Fibroblast of lung (primary cell): ENCODE measurements at regions not wholly inside any gene's neighbourhood (a gene's known extent, or its start where the extent isn't known, plus 50 kb on each side); places are given as distances from the start of the nearest gene placed in this dataset.

Source experiments
- DNase-seq, 2 donors: peaks; one replicate each; pipeline versions ENCODE4 v3.0.0 to v3.0.0-alpha.2; 2010; ENCODE audit warnings: low read depth in 2 of 2
- H2AFZ ChIP-seq: 2 replicates; pipeline ENCODE4 v1.5.1; 2012; ENCODE audit warnings: low read length, control low read depth, inconsistent platforms
- H3K27ac ChIP-seq: 2 replicates; pipeline ENCODE4 v1.5.1; 2011; ENCODE audit warnings: low read length, control low read depth; ENCODE audit not compliant: insufficient read depth
- H3K27me3 ChIP-seq: 2 replicates; pipeline ENCODE4 v1.5.1; 2011; ENCODE audit warnings: mild to moderate bottlenecking, low read length; ENCODE audit not compliant: control insufficient read depth, insufficient read depth
- H3K36me3 ChIP-seq: 2 replicates; pipeline ENCODE4 v1.5.1; 2011; ENCODE audit warnings: low read length; ENCODE audit not compliant: control insufficient read depth, insufficient read depth
- H3K4me1 ChIP-seq: 2 replicates; pipeline ENCODE4 v1.5.1; 2011; ENCODE audit warnings: low read length; ENCODE audit not compliant: control insufficient read depth, insufficient read depth; ENCODE audit errors: extremely low read depth
- H3K4me2 ChIP-seq: 2 replicates; pipeline ENCODE4 v1.5.1; 2011; ENCODE audit warnings: low read length, control low read depth; ENCODE audit not compliant: insufficient read depth; ENCODE audit errors: extremely low read depth
- H3K4me3 ChIP-seq, 4 experiments: fragments of 200-600 bp in 1 of 4; sonication (generic) in 1 of 4; replicated peaks in 1 of 4; 2 replicates each; pipeline ENCODE4 v1.5.1; 2011 to 2016; ENCODE audit warnings: low read length in 4 of 4, low read depth in 3 of 4, mild to moderate bottlenecking in 3 of 4, control low read depth in 2 of 4, inconsistent platforms in 1 of 4, mixed read lengths in 1 of 4; ENCODE audit not compliant: insufficient read depth in 1 of 4; ENCODE audit errors: control extremely low read depth in 1 of 4
- H3K79me2 ChIP-seq: 2 replicates; pipeline ENCODE4 v1.5.1; 2012; ENCODE audit warnings: mild to moderate bottlenecking, low read length, inconsistent platforms; ENCODE audit not compliant: control insufficient read depth, insufficient read depth
- H3K9ac ChIP-seq: 2 replicates; pipeline ENCODE4 v1.5.1; 2011; ENCODE audit warnings: mild to moderate bottlenecking, low read length, control low read depth; ENCODE audit not compliant: insufficient read depth
- H3K9me3 ChIP-seq: 2 replicates; pipeline ENCODE4 v1.5.1; 2012; ENCODE audit warnings: low read depth, low read length; ENCODE audit not compliant: control insufficient read depth, insufficient read depth
- H4K20me1 ChIP-seq: 2 replicates; pipeline ENCODE4 v1.5.1; 2011; ENCODE audit warnings: low read length; ENCODE audit not compliant: control insufficient read depth, insufficient read depth; ENCODE audit errors: extremely low read depth
- CTCF ChIP-seq, 2 donors: IDR thresholded peaks in 1 of 2; conservative IDR thresholded peaks in 1 of 2; 1 replicate in 1 of 2; 2 replicates in 1 of 2; pipeline ENCODE4 v1.5.1; 2011 to 2012; ENCODE audit warnings: low read length in 2 of 2, control low read depth in 1 of 2, inconsistent platforms in 1 of 2, low read depth in 1 of 2, mild to moderate bottlenecking in 1 of 2
- EZH2 ChIP-seq: IDR thresholded peaks from 2 replicates; pipeline ENCODE4 v1.5.1; 2012; ENCODE audit warnings: low read length, control low read depth, mild to moderate bottlenecking; ENCODE audit errors: missing control alignments

GRCh38 chr2:193793914-193794313, 1599.2 kb upstream of the TMEFF2 start:
- TF ChIP-seq CTCF (conservative IDR thresholded peaks at IDR 0.05 in 1 of 2, IDR thresholded peaks at IDR 0.05 in 1 of 2; ENCODE audit: low read depth in 1 of 2, low read length in 2 of 2) (no peak), EZH2 (no peak)
- DNase-seq = peak in 1 of 2 donors; percentile 67
- H3K4me1 ChIP-seq = no peaks in the 10 kb centered on the region
- no peak overlapping the region for H3K4me2 ChIP-seq
- no peaks in the 10 kb centered on the region for H3K27me3 ChIP-seq
- no peaks in the 10 kb centered on the region for H3K36me3 ChIP-seq
- H2AFZ ChIP-seq = no peak overlapping the region
- H3K27ac ChIP-seq = no peak overlapping the region
- no peak overlapping the region for H3K4me3 ChIP-seq
- no peaks in the 10 kb centered on the region for H4K20me1 ChIP-seq
- H3K9me3 ChIP-seq = no peaks in the 10 kb centered on the region
- no peak overlapping the region for H3K9ac ChIP-seq
- no peaks in the 10 kb centered on the region for H3K79me2 ChIP-seq

- DNase-seq = peak; percentile 0 to 35
- no peak overlapping the region for H2AFZ ChIP-seq
- H3K9me3 ChIP-seq = no peaks in the 10 kb centered on the region
- H3K36me3 ChIP-seq = no peaks in the 10 kb centered on the region
- no peak overlapping the region for H3K4me2 ChIP-seq
- TF ChIP-seq EZH2 = no peak
- TF ChIP-seq CTCF (conservative IDR thresholded peaks at IDR 0.05 in 1 of 2, IDR thresholded peaks at IDR 0.05 in 1 of 2; ENCODE audit: low read depth in 1 of 2, low read length in 2 of 2) = no peak
- no peaks in the 10 kb centered on the region for H3K27me3 ChIP-seq
- no peaks in the 10 kb centered on the region for H3K4me1 ChIP-seq
- H3K4me3 ChIP-seq = no peak overlapping the region
- H3K27ac ChIP-seq = no peak overlapping the region
- no peaks in the 10 kb centered on the region for H3K79me2 ChIP-seq
- H3K9ac ChIP-seq = no peak overlapping the region
- H4K20me1 ChIP-seq = no peaks in the 10 kb centered on the region
These were observed 1588.9 kb upstream of the TMEFF2 start for GRCh38 chr2:193783681-193784080.

GRCh38 chr2:193778293-193778692, 1583.6 kb upstream of the TMEFF2 start:
- TF ChIP-seq CTCF (conservative IDR thresholded peaks at IDR 0.05 in 1 of 2, IDR thresholded peaks at IDR 0.05 in 1 of 2; ENCODE audit: low read depth in 1 of 2, low read length in 2 of 2) = no peak
- TF ChIP-seq EZH2 = no peak
- DNase-seq = no peak
- Histone ChIP-seq H2AFZ (no peak overlapping the region), H3K4me2 (no peak overlapping the region), H3K27me3 (no peaks in the 10 kb centered on the region), H3K9ac (no peak overlapping the region), H3K79me2 (no peaks in the 10 kb centered on the region), H3K4me3 (no peak overlapping the region), H3K4me1 (no peaks in the 10 kb centered on the region), H3K9me3 (no peaks in the 10 kb centered on the region), H3K27ac (no peak overlapping the region), H3K36me3 (no peaks in the 10 kb centered on the region), H4K20me1 (no peaks in the 10 kb centered on the region)
